HG03039 (cell line): ENCODE measurements at regions not wholly inside any gene's neighbourhood (a gene's known extent, or its start where the extent isn't known, plus 50 kb on each side); places are given as distances from the start of the nearest gene placed in this dataset.

Experiments
- ATAC-seq: cut with Tn5 transposase; IDR thresholded peaks from one replicate; pipeline ENCODE4 v1.9.1; 2021; ENCODE audit warnings: mild to moderate bottlenecking, moderate library complexity; ENCODE audit not compliant: unreplicated experiment

- ATAC-seq, result no peak
Observed at GRCh38 chr21:41653954-41654491, 112.8 kb downstream of the RIPK4 start.

DNA sequence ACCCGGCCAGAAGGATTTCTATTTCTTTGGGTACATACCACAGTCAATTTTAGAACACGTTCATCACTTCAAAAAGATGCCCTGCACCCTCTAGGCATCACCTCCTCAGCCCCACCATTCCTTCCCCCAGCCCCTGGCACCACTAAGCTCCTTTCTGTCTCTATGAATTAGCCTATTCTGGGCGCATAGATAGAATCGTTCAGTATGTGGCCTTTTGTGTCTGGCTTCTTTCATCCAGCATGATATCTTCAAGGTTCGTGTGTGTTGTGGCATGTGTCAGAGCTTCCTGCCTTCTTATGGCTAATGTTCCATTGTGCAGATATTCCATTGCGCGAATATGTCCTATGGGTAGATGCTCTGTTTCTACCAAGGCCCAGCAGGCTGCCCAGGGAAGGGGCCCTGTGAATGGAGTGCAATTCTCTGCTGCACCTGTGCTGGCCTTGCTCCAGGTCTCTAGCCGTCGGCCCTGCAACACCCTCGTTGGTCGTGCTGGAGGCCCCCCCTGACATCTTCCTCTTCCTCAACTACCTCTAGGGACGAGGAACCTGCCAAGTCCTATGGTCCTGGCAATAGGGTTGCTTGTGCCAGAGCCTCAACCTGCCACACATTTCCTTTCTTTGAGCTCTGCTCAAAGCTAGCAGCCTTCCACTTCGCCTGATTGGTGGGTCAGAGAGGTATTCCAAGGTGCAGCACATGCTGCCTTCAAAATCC, 113.5 kb downstream of the RIPK4 start:
- no peak for ATAC-seq

- ATAC-seq, result no peak
Observed at GRCh38 chr21:41651830-41652229, 115.0 kb downstream of the RIPK4 start.

- no peak for ATAC-seq
Observed at GRCh38 chr21:41651406-41651805, 115.4 kb downstream of the RIPK4 start.

GRCh38 chr21:41650526-41651145, 116.2 kb downstream of the RIPK4 start:
- no peak for ATAC-seq

GRCh38 chr21:41648591-41649031, 118.2 kb downstream of the RIPK4 start:
- ATAC-seq, result no peak

DNA sequence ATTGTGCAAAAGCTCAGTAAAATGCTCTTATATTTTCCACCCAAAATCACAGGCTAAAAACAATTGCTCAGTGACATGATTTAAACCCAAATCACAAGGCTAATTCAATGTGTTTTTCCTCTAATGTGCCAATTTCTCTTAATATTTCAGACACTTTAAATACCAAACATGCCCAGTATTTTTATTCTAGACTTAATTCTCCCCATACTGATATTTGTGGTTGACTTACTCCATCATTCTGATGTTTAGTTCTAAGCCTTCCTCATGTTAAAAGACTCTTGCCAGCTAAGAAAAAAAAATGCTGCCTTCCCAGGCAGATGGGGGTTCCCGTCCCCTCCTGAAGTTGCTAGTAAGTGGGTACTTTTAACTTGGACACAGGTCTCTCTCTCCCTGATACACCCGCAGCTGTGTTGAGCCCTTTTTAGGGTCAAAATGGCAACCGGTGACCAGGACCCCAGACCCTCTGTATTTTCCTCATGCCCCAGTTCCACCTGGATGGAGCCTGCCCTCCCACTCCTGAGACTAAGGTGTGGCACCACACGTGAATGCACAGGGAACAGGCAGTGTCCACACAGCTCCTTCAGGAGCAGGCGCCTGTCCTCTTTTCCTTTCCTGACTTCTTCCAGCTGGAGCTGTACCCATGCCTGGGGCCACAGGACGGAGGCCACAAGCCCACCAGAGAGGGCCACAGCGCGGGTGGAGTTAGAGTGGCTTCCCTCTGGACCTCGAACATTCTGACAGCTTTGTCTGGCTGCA, 118.9 kb downstream of the RIPK4 start:
- ATAC-seq, result no peak

- no peak for ATAC-seq
Observed at GRCh38 chr21:41643246-41643966, 123.4 kb downstream of the RIPK4 start.

GRCh38 chr21:41641821-41642701, 124.8 kb downstream of the RIPK4 start:
- ATAC-seq, result no peak

DNA sequence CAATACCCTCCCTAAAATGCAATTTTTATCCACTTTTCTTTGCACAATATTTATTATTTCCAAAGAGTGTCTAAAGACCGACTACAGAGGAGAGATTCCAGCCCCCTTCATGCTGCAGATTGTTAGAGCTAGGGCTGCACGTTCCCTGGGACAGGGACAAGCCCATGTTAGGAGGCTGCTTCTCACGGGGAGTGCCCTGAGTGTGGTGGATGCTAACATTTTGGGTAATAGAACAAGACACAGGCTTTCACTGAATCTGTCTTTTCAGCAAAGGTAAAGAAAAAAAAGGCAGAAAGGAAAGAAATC, 125.4 kb downstream of the RIPK4 start:
- no peak for ATAC-seq

DNA sequence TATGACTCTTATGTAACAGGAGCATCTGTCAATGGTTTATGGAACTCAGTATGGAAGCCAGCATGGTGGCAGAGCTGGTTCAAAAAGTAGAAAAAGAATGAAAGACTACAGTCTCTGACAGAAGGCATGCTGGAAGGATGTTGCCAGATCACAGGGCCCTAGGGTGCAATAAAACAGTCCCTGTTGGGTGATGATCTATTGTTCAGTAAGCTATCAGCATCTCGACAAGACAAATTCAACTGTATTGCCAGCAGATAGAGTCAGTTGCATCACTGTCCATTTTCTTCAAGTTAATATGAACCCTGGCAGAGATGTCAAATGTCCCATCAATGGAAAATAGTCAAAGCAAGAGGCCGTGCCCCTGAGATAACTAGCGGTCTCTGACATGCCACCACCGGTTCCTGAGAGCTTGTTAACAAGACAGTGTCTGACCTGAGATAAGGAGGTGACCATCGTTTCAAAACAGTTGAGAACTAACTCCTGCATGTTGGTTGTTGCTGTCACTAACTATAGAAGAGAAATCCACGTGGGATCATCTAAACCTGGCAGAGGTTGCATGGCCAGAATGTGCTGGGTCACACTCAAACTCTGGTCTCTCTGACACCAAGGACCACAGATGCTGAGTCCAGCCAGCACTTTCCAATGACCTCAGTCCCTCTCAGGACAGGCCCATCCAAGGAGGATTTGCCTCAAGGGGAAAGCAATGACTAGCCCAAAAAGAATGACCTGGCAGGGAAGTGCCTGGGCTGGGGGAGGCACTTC, 125.9 kb downstream of the RIPK4 start:
- no peak for ATAC-seq

DNA sequence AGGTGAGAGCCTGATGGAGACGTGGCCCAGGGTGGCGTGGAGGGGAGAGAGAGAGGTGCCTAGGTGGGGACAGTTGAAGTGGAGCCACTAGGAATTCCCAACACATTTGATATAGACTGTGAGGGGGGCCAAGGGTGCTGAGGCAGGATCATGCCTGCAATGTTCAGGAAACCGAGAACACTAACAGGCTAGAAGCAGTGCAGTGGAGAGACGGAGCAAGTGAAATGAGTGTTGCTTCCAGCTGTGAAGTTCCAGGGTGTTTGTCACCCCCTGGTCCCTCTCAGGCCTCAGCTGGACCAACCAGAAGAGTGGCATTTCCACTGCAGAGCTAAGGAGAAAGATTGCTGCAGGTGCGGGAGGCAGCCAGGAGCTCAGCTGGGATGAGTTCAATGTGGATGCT, 127.1 kb downstream of the RIPK4 start:
- ATAC-seq, result no peak

DNA sequence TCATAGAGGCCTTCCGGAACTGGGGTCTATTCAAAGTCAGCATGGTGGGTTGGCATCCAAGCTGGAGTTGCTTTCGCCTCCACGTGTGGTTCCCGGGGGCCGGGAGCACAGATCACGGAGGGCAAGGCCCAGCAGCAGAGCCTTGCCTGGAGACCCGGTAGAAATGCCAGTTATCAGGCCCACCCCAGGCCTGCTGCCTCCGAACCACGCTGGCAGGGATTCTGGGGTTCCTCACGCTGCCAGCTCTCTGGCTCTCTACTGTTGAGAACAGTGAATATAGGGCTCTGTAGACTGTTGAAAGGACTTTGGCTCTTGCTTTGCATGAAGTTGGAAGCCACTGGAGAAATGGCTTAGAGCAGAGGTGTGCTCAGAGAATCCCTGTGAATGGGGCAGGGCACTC, 127.5 kb downstream of the RIPK4 start:
- ATAC-seq, result no peak

DNA sequence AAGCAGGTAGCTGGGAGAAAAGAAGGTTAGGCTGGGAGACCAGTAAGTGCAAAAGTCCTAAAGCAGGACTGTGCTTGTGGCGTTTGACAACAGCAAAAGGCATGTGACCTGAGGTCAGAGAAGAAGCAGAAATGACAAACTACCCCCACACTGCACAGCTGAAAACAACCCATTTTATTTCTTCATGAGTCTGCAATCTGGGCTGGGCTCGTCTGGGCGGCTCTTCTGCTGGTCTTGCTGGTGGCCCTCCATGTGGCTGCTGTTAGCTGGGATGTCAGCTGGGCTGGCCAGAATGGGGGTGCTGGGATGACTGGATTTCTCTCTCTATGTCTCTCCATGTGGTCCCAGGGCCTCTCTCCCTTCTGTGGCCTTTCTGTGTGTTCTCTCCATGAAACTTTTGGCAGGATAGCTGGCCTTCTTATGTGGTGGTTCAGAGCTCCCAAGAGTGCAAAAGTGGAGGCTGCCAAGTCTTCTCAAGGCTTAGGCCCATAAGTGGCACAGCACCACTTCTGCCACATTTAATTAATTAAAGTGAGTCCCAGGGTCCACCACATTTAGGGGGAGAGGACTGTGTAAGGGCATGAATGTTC, 128.6 kb downstream of the RIPK4 start:
- ATAC-seq, result no peak

GRCh38 chr21:41636636-41637630, 129.0 kb upstream of the TMPRSS2 start:
- no peak for ATAC-seq

DNA sequence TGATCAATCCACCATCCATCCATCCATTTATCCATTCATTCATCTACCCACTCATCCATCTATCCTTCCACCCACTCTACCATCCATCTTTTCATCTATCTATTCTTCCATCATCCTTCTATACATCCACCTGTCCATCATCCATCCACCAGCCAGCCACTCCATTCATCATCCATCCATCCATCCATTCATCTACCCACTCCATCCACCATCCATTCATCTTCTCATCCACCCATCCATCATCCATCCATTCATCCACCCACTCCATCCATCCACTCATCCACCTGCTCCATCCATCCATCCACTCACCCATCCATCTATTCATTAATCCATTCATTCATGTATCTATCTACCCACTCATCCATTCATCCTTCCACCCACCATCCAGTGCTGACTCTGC, 127.9 kb upstream of the TMPRSS2 start:
- ATAC-seq, result no peak

DNA sequence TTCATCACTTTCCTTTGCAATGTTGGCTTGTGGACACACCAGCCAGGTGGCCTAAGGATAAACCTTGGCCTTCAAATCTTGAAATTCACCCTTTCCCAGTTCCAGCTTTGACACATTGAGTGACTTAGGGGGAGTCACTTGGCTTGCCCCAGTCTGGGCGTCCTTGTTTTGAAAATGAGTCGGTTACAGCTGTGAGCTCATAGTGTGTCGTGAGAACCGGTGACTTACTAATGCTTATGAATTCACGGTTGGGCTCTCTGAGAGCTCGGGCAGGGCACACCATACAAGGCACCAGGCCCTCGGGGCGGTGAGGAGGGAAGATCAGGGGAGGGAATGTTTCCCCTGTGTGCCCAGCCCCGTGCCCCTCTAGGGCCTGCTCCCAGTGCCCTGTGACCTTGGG, 126.9 kb upstream of the TMPRSS2 start:
- ATAC-seq, result no peak

DNA sequence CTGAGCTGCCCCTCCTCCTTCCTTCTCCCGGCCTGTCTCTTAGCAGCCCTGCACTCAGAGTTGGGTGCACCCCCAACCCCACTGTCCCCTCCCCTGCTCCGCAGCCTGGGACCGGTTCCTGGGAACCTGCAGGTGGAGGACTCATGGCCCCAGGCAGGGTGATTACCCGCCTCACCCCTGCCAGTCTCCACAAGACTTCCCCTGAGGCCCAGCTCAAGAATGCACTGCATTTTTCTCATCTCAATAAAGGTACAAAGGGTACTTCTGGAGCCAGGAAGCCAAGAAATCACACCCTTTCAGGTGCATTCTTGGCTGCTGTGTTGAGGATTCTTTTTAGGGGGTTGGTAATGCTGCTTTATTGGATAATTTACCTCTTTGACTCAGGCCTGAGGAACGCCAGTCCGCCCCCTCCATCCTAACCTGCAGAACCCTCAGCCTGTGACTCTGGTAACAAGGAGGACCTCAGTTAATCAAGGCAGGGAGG, 126.3 kb upstream of the TMPRSS2 start:
- ATAC-seq, result no peak
